ENCODE measurements at regions not wholly inside any gene's neighbourhood (a gene's known extent, or its start where the extent isn't known, plus 50 kb on each side); places are given as distances from the start of the nearest gene placed in this dataset.
"Not testable (repeated sequence)": the region's sequence is repeated elsewhere in the genome, so short reads cannot be mapped to it uniquely, and the experiment has no call there.

DNA sequence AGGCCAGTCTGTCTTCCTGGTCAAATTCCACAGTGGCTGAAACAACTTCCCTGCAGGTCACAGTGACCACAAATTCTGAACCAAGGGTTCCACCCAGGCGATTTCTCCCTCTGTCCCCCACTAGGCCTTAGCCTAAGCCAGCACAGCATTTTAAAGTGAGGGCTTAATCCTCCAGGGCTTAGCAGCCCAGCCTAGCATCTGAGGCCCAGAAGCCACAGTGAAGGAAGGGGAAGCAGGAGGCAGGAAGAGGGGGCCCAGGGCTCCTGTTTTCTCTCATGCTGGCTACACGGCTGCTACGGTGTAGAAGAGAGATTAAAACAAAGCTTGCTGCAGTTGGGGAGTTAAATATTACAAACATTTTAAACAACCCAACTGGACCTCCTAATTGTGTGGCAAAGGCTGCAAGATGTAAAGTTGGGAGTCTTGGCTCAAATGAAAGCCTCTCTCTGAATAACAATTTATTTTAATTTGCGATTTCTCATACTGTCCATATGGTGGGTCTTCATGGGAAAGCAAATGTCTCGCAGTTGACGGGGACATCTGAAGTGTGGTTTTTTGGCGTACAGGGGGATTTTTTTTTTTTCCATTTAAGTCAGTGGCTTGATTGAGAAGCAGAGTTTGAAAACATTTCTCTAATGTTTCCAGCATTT is 170.8 kb upstream of the RAI2 start (continued):
- TF ChIP-seq, protein P1, sequence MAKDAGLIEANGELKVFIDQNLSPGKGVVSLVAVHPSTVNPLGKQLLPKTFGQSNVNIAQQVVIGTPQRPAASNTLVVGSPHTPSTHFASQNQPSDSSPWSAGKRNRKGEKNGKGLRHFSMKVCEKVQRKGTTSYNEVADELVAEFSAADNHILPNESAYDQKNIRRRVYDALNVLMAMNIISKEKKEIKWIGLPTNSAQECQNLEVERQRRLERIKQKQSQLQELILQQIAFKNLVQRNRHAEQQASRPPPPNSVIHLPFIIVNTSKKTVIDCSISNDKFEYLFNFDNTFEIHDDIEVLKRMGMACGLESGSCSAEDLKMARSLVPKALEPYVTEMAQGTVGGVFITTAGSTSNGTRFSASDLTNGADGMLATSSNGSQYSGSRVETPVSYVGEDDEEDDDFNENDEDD (CRISPR knock-in tag; IDR thresholded peaks at IDR 0.05; ENCODE audit: borderline replicate concordance), result no peak
- no peak for TF ChIP-seq MEIS1 (CRISPR knock-in tag; IDR thresholded peaks at IDR 0.05; ENCODE audit: borderline replicate concordance)

DNA sequence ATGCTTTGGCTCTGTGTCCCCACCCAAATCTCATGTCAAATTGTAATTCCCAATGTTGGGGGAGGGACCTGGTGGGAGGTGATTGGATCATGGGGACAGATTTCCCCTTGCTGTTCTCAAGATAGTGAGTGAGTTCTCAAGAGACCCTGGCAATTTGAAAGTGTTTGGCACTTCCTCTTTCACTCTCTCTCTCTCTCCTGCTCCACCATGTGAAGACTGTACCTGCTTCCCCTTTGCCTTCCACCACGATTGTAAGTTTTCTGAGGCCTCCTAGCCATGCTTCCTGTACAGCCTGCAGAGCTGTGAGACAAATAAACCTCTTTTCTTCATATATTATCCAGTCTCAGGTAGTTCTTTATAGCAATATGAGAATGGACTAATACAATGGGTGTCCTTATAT is 169.6 kb upstream of the RAI2 start:
- BruUV-seq (replicated peaks); H2AFZ ChIP-seq (ENCODE audit: low read length); CTCF ChIA-PET (ENCODE audit: low intra/inter-chr PET ratio, low total read pairs); DNase-seq (ENCODE audit: low spot score); H3K9me3 ChIP-seq (ENCODE audit: low read length); H3K9ac ChIP-seq (ENCODE audit: insufficient read depth, low read depth, low read length); ATAC-seq; H3K4me2 ChIP-seq (ENCODE audit: low read depth, low read length); H3K4me3 ChIP-seq (replicated peaks in 1 of 3; ENCODE audit: insufficient read depth in 1 of 3, low read depth in 2 of 3, low read length in 3 of 3); H3K36me3 ChIP-seq (replicated peaks in 1 of 2; ENCODE audit: control insufficient read depth in 1 of 2, insufficient read depth in 2 of 2, low read length in 2 of 2); H4K20me1 ChIP-seq (ENCODE audit: insufficient read depth, low read length); POLR2A ChIA-PET; H3K4me1 ChIP-seq (ENCODE audit: insufficient read depth, low read length); in situ Hi-C loops (cut with HindIII; ENCODE audit: extremely low pct_ligation_motif_present, low pct_unique_long_range_greater_than_20kb); intact Hi-C loops (cut with micrococcal nuclease; ENCODE audit: unreplicated experiment); H3K27ac ChIP-seq (ENCODE audit: extremely low read length, insufficient read depth, low read length); H3K27me3 ChIP-seq (ENCODE audit: control insufficient read depth in 1 of 2, insufficient read depth in 2 of 2, low read length in 2 of 2); H3K79me2 ChIP-seq (ENCODE audit: insufficient read depth, low read length); FAIRE-seq: not testable (repeated sequence)
- 0% methylated on average over 1 of the region's 1 CpG for WGBS (ENCODE audit: low lambda C conversion rate)

DNA sequence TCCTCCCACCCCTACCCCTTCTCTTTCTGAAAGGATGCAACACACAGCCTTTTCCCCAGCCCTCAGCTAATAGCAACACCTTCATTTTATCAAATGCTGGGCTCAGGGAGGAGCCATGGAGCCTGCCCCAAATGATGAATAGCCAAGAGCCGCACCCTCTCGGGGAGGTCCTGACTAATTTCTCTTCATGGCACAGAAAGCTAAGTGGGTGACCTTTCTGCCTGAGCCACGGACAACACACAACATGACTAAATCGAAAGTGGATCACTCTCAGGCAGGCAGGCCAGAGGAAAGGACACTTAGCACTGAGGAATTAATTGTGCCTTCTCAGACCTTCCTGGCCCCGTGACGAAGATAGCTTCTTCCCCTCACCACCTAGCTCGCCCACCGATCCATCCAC is 165.1 kb upstream of the RAI2 start:
- H3K36me3 ChIP-seq (replicated peaks in 1 of 2; ENCODE audit: control insufficient read depth in 1 of 2, insufficient read depth in 2 of 2, low read length in 2 of 2), result no peaks in the 10 kb centered on the region
- in situ Hi-C loops (cut with HindIII; ENCODE audit: extremely low pct_ligation_motif_present, low pct_unique_long_range_greater_than_20kb), result no loop called here
- no peak overlapping the region for H3K4me2 ChIP-seq (ENCODE audit: low read depth, low read length)
- no peak for FAIRE-seq
- H3K4me1 ChIP-seq (ENCODE audit: insufficient read depth, low read length), result no peaks in the 10 kb centered on the region
- no peak for ATAC-seq
- WGBS (ENCODE audit: low lambda C conversion rate), result 1% methylated on average over 6 of the region's 8 CpGs
- no peaks in the 10 kb centered on the region for H3K79me2 ChIP-seq (ENCODE audit: insufficient read depth, low read length)
- no peak overlapping the region for H3K4me3 ChIP-seq (replicated peaks in 1 of 3; ENCODE audit: insufficient read depth in 1 of 3, low read depth in 2 of 3, low read length in 3 of 3)
- ChIA-PET CTCF (ENCODE audit: low intra/inter-chr PET ratio, low total read pairs) (no interaction called here), POLR2A (no interaction called here)
- TF ChIP-seq DR1 (CRISPR knock-in tag; IDR thresholded peaks at IDR 0.05) (no peak), PPARG (CRISPR knock-in tag; conservative IDR thresholded peaks at IDR 0.05) (no peak), GABPB1 (CRISPR knock-in tag; IDR thresholded peaks at IDR 0.05) (no peak)
- no peak for DNase-seq (ENCODE audit: low spot score)
- no peaks in the 10 kb centered on the region for H3K9me3 ChIP-seq (ENCODE audit: low read length)
- H3K27me3 ChIP-seq (ENCODE audit: control insufficient read depth in 1 of 2, insufficient read depth in 2 of 2, low read length in 2 of 2), result no peaks in the 10 kb centered on the region
- intact Hi-C loops (cut with micrococcal nuclease; ENCODE audit: unreplicated experiment), result no loop called here
- no peak overlapping the region for H2AFZ ChIP-seq (ENCODE audit: low read length)
- no TSS peak for BruUV-seq (replicated peaks)
- no peak overlapping the region for H3K27ac ChIP-seq (ENCODE audit: extremely low read length, insufficient read depth, low read length)
- no peaks in the 10 kb centered on the region for H4K20me1 ChIP-seq (ENCODE audit: insufficient read depth, low read length)
- no peak overlapping the region for H3K9ac ChIP-seq (ENCODE audit: insufficient read depth, low read depth, low read length)
